GM10266 (cell line): ENCODE measurements at regions not wholly inside any gene's neighbourhood (a gene's known extent, or its start where the extent isn't known, plus 50 kb on each side); places are given as distances from the start of the nearest gene placed in this dataset.

Experiments
- DNase-seq: peaks from one replicate; pipeline ENCODE4 v3.0.0; 2012; ENCODE audit errors: extremely low spot score
- TF ChIP-seq, protein P1 (sequence below): IDR thresholded peaks from 2 replicates; pipeline ENCODE4 v1.5.1; 2012; ENCODE audit warnings: mild to moderate bottlenecking, low read depth; ENCODE audit not compliant: control insufficient read depth, insufficient read depth; ENCODE audit errors: missing control alignments

DNA sequence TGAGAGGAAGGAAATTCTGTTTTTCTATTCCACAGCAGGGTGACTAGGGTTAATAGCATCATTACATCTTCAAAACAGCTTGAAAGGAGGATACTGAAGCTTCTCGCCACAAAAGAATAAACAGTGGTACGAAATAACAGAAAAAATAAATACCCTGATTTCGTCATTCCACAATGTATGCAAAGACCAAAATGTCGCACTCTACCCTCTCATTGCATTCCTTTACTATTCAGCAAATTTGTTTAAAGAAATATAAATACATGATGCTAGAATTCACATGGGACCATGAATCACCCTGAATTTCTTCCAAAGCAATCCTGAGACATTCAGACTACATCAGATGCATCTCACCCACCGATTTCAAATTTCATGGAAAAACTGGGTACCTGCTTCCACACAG lies 112.3 kb upstream of the TOP3B start:
- no peak for DNase-seq

DNA sequence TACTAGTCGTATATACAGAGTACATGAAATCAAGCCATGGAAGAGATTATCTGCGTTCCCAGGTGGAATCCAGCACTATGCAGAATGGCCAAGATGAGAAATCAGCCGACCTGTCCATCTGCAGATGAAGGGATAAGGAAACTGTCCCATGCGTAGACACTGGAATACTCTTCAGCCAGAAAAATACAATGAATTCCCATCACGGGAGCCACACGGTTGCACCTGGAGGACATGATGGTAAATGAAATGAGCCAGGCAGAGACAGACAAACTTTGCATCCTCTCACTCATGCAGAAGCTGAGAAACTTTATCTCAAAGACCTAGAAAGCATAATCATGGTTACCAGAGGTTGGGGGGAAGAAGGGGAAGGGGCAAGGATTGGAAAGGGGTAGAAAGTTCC lies 111.9 kb upstream of the TOP3B start:
- no peak for DNase-seq
- TF ChIP-seq, protein P1, sequence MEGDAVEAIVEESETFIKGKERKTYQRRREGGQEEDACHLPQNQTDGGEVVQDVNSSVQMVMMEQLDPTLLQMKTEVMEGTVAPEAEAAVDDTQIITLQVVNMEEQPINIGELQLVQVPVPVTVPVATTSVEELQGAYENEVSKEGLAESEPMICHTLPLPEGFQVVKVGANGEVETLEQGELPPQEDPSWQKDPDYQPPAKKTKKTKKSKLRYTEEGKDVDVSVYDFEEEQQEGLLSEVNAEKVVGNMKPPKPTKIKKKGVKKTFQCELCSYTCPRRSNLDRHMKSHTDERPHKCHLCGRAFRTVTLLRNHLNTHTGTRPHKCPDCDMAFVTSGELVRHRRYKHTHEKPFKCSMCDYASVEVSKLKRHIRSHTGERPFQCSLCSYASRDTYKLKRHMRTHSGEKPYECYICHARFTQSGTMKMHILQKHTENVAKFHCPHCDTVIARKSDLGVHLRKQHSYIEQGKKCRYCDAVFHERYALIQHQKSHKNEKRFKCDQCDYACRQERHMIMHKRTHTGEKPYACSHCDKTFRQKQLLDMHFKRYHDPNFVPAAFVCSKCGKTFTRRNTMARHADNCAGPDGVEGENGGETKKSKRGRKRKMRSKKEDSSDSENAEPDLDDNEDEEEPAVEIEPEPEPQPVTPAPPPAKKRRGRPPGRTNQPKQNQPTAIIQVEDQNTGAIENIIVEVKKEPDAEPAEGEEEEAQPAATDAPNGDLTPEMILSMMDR: no peak

More for the DNA sequence above, 112.3 kb upstream of the TOP3B start:
- TF ChIP-seq, protein P1: no peak

DNA sequence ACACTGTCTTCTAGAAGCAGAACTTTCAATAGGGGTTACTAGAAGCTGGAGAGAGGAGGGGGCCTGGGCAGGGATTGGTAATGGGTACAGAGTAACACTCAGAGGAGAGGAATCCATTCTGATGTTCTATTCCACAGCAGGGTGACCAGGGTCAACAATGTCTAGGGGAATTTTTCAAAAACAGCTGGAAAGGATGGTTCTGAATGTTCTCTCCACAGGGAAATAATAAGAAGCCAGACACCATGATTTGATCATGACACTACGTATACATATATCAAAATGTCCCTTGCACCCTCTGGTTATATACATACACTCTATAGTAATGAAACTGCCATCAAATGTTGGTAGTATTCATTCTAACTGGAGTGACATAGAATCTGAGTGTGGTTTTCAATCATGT lies 111.2 kb upstream of the TOP3B start:
- TF ChIP-seq, protein P1: no peak

DNA sequence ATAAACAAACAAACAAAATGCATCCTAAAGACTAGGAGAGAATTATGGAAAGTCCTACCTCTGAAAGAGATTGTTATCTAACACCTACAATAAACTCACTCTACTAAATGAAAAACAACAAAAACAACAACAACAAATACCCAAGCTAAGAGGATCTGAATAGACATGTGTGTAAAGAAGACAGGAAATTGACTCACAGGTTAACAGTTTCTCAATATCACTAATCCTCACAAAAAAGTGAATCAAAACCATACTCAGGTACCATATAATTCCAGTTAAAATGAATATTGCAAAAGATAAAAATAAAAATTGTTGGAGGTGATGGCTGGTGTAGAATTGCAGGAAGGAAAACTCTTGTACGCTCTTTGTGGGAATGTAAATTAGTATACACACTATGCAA lies 110.4 kb upstream of the TOP3B start:
- no peak for DNase-seq
- TF ChIP-seq, protein P1: no peak

More for the DNA sequence above, 111.2 kb upstream of the TOP3B start:
- no peak for DNase-seq

DNA sequence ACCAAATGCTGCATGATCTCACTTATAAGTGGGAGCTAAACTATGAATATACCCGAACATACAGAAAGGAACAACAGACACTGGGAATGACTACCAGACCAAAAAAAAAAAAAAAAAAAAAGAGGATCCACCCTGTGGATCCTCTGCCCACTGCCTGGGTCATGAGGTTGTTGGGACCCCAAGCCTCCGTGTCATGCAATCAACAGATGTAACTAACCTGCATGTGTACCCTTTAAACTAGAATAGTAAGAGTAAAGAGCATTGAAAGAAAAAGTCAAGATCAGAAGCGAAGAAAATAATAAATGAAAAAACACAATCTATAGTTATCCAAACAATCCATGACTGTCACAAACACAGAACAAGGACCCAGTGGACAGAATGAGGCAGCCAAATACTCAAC lies 109.5 kb upstream of the TOP3B start:
- no peak for DNase-seq
- TF ChIP-seq, protein P1: no peak

DNA sequence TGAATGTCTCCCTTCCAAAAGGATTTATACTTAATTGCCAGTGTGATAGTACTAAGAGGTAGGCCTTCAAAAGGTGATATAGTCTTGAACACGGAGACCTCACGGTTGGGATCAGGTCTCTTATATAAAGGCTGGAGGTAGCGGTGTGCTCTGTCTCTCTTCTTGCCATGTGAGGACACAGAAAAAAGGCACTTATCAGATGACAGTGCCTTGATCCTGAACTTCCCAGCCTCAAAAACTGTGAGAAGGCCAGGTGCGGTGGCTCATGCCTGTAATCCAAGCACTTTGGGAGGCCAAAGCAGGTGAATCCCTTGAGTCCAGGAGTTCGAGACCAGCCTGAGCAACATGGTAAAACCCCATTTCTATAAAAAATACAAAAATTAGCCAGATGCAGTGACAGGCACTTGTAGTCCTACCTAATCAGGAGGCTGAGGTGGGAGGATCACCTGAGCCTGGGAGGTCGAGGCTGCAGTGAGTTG lies 108.9 kb upstream of the TOP3B start:
- no peak for DNase-seq
- TF ChIP-seq, protein P1: no peak

DNA sequence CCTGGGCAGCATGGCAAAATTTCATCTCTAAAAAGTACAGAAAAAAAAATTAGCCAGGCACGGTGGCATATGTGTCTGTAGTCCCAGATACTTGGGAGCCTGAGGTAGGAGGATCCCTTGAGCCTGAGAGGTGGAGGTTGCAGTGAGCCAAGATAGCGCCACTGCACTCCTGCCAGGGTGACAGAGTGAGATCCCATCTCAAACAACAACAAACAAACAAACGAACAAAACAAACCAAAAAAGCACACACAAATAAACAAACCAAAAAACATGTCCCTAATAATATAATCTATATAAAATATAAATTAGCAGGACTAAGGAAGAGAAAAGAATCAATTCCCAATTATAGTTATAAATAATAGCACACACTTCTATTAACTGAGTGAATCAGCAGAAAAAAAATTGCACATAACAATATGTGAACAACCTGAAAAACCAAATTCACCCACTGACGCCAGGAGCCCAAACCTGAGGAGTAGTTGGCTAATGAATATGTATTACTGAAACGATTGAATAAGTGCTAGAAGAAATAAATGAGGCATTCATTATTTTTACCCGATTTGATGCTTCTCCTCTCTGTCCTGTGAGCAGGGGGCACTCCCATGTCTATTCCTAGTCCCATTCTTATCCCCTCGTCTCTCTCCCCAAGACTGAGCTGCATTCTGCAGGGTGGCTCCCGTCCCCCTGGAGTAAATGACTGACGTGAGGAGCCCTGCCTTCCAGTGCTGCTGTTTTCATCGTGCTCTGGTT lies 108.2 kb upstream of the TOP3B start:
- DNase-seq: no peak
- TF ChIP-seq, protein P1: no peak
